Gastrocnemius medialis (tissue), 4 donors: ENCODE measurements at regions not wholly inside any gene's neighbourhood (a gene's known extent, or its start where the extent isn't known, plus 50 kb on each side); places are given as distances from the start of the nearest gene placed in this dataset.

Source experiments
- ATAC-seq, 2 donors: fragments of 150-250 bp; one replicate each; pipeline ENCODE4 v1.9.1; 2016
- DNase-seq, 2 donors: peaks; one replicate each; pipeline ENCODE4 v3.0.0-alpha.2; 2019
- H3K27ac ChIP-seq, 4 donors: fragments of 200-600 bp; sonication (generic); 1 replicate in 1 of 4; 2 replicates in 3 of 4; pipeline ENCODE4 v1.5.1; 2016 to 2018; ENCODE audit warnings: mild to moderate bottlenecking in 2 of 4, moderate library complexity in 1 of 4
- H3K27me3 ChIP-seq, 3 donors: fragments of 200-600 bp; sonication (generic) in 2 of 3; 1 replicate in 1 of 3; 2 replicates in 2 of 3; pipeline versions ENCODE4 v1.5.1 to v1.6.0; 2016 to 2019; ENCODE audit warnings: mild to moderate bottlenecking in 1 of 3, moderate library complexity in 1 of 3
- H3K36me3 ChIP-seq, 2 donors: fragments of 200-600 bp; sonication (generic) in 1 of 2; one replicate each; pipeline ENCODE4 v1.5.1; 2017 to 2018
- H3K4me1 ChIP-seq, 2 donors: fragments of 200-600 bp; sonication (generic) in 1 of 2; one replicate each; pipeline ENCODE4 v1.5.1; 2016 to 2017; ENCODE audit warnings: mild to moderate bottlenecking in 2 of 2
- H3K4me3 ChIP-seq, 4 donors: fragments of 200-600 bp; sonication (generic) in 3 of 4; 1 replicate in 1 of 4; 2 replicates in 3 of 4; pipeline ENCODE4 v1.5.1; 2016 to 2019; ENCODE audit warnings: mild to moderate bottlenecking in 2 of 4
- H3K9me3 ChIP-seq, 3 donors: fragments of 200-600 bp; sonication (generic) in 2 of 3; 1 replicate in 1 of 3; 2 replicates in 2 of 3; pipeline ENCODE4 v1.5.1; 2016 to 2019
- CTCF ChIP-seq, 5 experiments: fragments of 450-650 bp in 3 of 5; fragments of 200-600 bp in 2 of 5; sonication (generic) in 2 of 5; IDR thresholded peaks in 4 of 5; conservative IDR thresholded peaks in 1 of 5; 1 replicate in 4 of 5; 2 replicates in 1 of 5; pipeline ENCODE4 v1.5.1; 2016 to 2019; ENCODE audit warnings: antibody characterized with exemption in 5 of 5, mild to moderate bottlenecking in 3 of 5, moderate library complexity in 3 of 5
- POLR2A ChIP-seq, 2 donors: fragments of 450-650 bp; IDR thresholded peaks; one replicate each; pipeline ENCODE4 v1.6.1; 2017; ENCODE audit warnings: antibody characterized with exemption in 2 of 2, mild to moderate bottlenecking in 2 of 2, moderate library complexity in 2 of 2
- in situ Hi-C, 4 donors: fragments of 200-750 bp; cut with MboI; loops; one replicate each; pipeline versions ENCODE4 v1.15.0 to v1.8.0; 2017; ENCODE audit warnings: low sequenced_read_pairs in 4 of 4
- intact Hi-C: fragments of 100-400 bp; cut with DNase I; formaldehyde crosslinking; loops from one replicate; pipeline ENCODE4 v1.15.1; 2023; ENCODE audit warnings: low total_unique reads

- no peaks in the 10 kb centered on the region for H3K27me3 ChIP-seq
- DNase-seq = no peak
- no peaks in the 10 kb centered on the region for H3K4me1 ChIP-seq
- TF ChIP-seq POLR2A (IDR thresholded peaks at IDR 0.05) (no peak), CTCF (IDR thresholded peaks at IDR 0.05 in 4 of 5, conservative IDR thresholded peaks at IDR 0.05 in 1 of 5) (no peak)
- H3K9me3 ChIP-seq = no peaks in the 10 kb centered on the region
- in situ Hi-C loops (loop anchor here in 1 of 4 donors (10.0 kb wide), 1 partner anchor 62 kb away; no protein-coding TSS in a partner anchor), intact Hi-C loops (loop anchor here (10.0 kb wide), 1 partner anchor 82 kb away; no protein-coding TSS in a partner anchor)
- no peak overlapping the region for H3K27ac ChIP-seq
- H3K36me3 ChIP-seq = peaks cover 2 to 84% of the 10 kb centered on the region in 2 donors
- no peak overlapping the region for H3K4me3 ChIP-seq
- no peak for ATAC-seq
Measured at GRCh38 chr15:25087137-25087536, 132.3 kb downstream of the SNRPN start.

- intact Hi-C loops (loop anchor here (10.0 kb wide), 1 partner anchor 84 kb away; no protein-coding TSS in a partner anchor), in situ Hi-C loops (loop anchor here in 1 of 4 donors (10.0 kb wide), 1 partner anchor 64 kb away; no protein-coding TSS in a partner anchor)
- DNase-seq = no peak
- Histone ChIP-seq H3K27me3 (no peaks in the 10 kb centered on the region), H3K9me3 (no peaks in the 10 kb centered on the region), H3K4me1 (peaks cover 0 to 4% of the 10 kb centered on the region in 2 donors), H3K27ac (no peak overlapping the region), H3K36me3 (peaks cover under 1 to 83% of the 10 kb centered on the region in 2 donors), H3K4me3 (no peak overlapping the region)
- no peak for ATAC-seq
- TF ChIP-seq CTCF (IDR thresholded peaks at IDR 0.05 in 4 of 5, conservative IDR thresholded peaks at IDR 0.05 in 1 of 5) (no peak), POLR2A (IDR thresholded peaks at IDR 0.05) (no peak)
Measured at GRCh38 chr15:25088261-25088790, 133.5 kb downstream of the SNRPN start.

GRCh38 chr15:25089577-25089976 is 134.8 kb downstream of the SNRPN start:
- H3K27ac ChIP-seq = no peak overlapping the region
- H3K36me3 ChIP-seq = peaks cover 0 to 79% of the 10 kb centered on the region in 2 donors
- H3K4me1 ChIP-seq = peaks cover 0 to 16% of the 10 kb centered on the region in 2 donors
- in situ Hi-C loops = loop anchor here in 1 of 4 donors (10.0 kb wide), 1 partner anchor 65 kb away; no protein-coding TSS in a partner anchor
- H3K9me3 ChIP-seq = no peaks in the 10 kb centered on the region
- H3K4me3 ChIP-seq = no peak overlapping the region
- no peak for ATAC-seq
- no peaks in the 10 kb centered on the region for H3K27me3 ChIP-seq
- intact Hi-C loops = loop anchor here (10.0 kb wide), 1 partner anchor 85 kb away; no protein-coding TSS in a partner anchor
- no peak for DNase-seq
- TF ChIP-seq CTCF (IDR thresholded peaks at IDR 0.05 in 4 of 5, conservative IDR thresholded peaks at IDR 0.05 in 1 of 5) (no peak), POLR2A (IDR thresholded peaks at IDR 0.05) (no peak)

GRCh38 chr15:25090073-25090733 is 135.4 kb downstream of the SNRPN start:
- in situ Hi-C loops = no loop called here
- Histone ChIP-seq H3K4me1 (peaks cover 0 to 20% of the 10 kb centered on the region in 2 donors), H3K4me3 (no peak overlapping the region), H3K27me3 (no peaks in the 10 kb centered on the region), H3K9me3 (no peaks in the 10 kb centered on the region), H3K36me3 (peaks cover 0 to 75% of the 10 kb centered on the region in 2 donors), H3K27ac (no peak overlapping the region)
- intact Hi-C loops = no loop called here
- ATAC-seq (no peak), DNase-seq (no peak)
- no peak for TF ChIP-seq CTCF (IDR thresholded peaks at IDR 0.05 in 4 of 5, conservative IDR thresholded peaks at IDR 0.05 in 1 of 5)
- TF ChIP-seq POLR2A (IDR thresholded peaks at IDR 0.05) = no peak
